ENCODE measurements at regions not wholly inside any gene's neighbourhood (a gene's known extent, or its start where the extent isn't known, plus 50 kb on each side); places are given as distances from the start of the nearest gene placed in this dataset.

DNA sequence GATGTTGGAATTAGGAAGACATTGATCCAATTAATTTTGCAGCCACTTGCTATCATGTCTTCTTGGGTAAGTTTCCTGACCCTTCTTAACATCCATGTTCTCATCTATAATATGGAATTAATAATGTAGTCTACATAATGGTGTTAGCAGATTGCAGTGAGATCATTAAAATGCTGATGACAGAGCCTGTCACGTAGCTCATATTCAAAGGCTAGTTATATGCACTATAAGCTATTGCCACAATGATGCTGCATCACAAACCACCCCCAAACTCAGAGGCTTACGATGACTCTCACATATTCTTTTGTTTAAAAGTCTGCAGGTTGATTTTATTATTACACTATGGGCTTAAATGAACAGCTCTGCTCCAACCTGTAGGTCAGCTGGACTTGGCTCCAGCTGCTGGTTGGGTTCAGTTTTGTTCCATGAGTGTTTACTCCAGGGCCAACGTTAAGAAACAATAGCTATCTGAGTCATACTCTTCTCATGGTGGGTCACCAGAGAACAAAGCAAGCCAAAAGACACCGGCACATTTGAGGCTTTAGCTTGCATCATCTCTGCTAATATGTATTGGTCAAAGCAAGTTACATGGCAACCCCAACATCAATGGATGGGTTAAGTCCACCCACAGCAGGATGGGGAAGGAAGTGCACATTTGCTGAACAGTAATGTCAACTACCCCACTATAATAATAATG, 250.0 kb upstream of the SLCO3A1 start (continued):
- TF ChIP-seq, protein P1, sequence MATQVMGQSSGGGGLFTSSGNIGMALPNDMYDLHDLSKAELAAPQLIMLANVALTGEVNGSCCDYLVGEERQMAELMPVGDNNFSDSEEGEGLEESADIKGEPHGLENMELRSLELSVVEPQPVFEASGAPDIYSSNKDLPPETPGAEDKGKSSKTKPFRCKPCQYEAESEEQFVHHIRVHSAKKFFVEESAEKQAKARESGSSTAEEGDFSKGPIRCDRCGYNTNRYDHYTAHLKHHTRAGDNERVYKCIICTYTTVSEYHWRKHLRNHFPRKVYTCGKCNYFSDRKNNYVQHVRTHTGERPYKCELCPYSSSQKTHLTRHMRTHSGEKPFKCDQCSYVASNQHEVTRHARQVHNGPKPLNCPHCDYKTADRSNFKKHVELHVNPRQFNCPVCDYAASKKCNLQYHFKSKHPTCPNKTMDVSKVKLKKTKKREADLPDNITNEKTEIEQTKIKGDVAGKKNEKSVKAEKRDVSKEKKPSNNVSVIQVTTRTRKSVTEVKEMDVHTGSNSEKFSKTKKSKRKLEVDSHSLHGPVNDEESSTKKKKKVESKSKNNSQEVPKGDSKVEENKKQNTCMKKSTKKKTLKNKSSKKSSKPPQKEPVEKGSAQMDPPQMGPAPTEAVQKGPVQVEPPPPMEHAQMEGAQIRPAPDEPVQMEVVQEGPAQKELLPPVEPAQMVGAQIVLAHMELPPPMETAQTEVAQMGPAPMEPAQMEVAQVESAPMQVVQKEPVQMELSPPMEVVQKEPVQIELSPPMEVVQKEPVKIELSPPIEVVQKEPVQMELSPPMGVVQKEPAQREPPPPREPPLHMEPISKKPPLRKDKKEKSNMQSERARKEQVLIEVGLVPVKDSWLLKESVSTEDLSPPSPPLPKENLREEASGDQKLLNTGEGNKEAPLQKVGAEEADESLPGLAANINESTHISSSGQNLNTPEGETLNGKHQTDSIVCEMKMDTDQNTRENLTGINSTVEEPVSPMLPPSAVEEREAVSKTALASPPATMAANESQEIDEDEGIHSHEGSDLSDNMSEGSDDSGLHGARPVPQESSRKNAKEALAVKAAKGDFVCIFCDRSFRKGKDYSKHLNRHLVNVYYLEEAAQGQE (IDR thresholded peaks at IDR 0.05; ENCODE audit: low read depth, low read length): no peak
- TF ChIP-seq LARP7 (IDR thresholded peaks at IDR 0.05): no peak
- no peak for TF ChIP-seq KDM1A (IDR thresholded peaks at IDR 0.05; ENCODE audit: borderline replicate concordance)
- TF ChIP-seq ATF7 (IDR thresholded peaks at IDR 0.05; ENCODE audit: low read depth): no peak
- TF ChIP-seq, protein P2, sequence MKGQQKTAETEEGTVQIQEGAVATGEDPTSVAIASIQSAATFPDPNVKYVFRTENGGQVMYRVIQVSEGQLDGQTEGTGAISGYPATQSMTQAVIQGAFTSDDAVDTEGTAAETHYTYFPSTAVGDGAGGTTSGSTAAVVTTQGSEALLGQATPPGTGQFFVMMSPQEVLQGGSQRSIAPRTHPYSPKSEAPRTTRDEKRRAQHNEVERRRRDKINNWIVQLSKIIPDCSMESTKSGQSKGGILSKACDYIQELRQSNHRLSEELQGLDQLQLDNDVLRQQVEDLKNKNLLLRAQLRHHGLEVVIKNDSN (IDR thresholded peaks at IDR 0.05; ENCODE audit: borderline replicate concordance, extremely low read length, insufficient read depth, low read depth, low read length): no peak
- no peak for TF ChIP-seq RB1 (IDR thresholded peaks at IDR 0.05; ENCODE audit: borderline replicate concordance)
- TF ChIP-seq, protein P3, sequence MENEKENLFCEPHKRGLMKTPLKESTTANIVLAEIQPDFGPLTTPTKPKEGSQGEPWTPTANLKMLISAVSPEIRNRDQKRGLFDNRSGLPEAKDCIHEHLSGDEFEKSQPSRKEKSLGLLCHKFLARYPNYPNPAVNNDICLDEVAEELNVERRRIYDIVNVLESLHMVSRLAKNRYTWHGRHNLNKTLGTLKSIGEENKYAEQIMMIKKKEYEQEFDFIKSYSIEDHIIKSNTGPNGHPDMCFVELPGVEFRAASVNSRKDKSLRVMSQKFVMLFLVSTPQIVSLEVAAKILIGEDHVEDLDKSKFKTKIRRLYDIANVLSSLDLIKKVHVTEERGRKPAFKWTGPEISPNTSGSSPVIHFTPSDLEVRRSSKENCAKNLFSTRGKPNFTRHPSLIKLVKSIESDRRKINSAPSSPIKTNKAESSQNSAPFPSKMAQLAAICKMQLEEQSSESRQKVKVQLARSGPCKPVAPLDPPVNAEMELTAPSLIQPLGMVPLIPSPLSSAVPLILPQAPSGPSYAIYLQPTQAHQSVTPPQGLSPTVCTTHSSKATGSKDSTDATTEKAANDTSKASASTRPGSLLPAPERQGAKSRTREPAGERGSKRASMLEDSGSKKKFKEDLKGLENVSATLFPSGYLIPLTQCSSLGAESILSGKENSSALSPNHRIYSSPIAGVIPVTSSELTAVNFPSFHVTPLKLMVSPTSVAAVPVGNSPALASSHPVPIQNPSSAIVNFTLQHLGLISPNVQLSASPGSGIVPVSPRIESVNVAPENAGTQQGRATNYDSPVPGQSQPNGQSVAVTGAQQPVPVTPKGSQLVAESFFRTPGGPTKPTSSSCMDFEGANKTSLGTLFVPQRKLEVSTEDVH (IDR thresholded peaks at IDR 0.05; ENCODE audit: low read depth, partially characterized antibody): no peak
- no peak for TF ChIP-seq EP300 (IDR thresholded peaks at IDR 0.05; ENCODE audit: borderline replicate concordance in 1 of 2, control insufficient read depth in 1 of 2, low read depth in 2 of 2, low read length in 2 of 2)
- TF ChIP-seq NFXL1 (IDR thresholded peaks at IDR 0.05; ENCODE audit: borderline replicate concordance): no peak
